KMS-11 (cell line): ENCODE measurements at regions not wholly inside any gene's neighbourhood (a gene's known extent, or its start where the extent isn't known, plus 50 kb on each side); places are given as distances from the start of the nearest gene placed in this dataset.

ENCODE experiments used
- H2AFZ ChIP-seq: fragments of 200-600 bp; sonication (generic); 2 replicates; pipeline ENCODE4 v1.6.1; 2016; ENCODE audit warnings: antibody characterized with exemption, mixed run types, low read depth
- H3K27ac ChIP-seq: fragments of 200-600 bp; sonication (generic); 2 replicates; pipeline ENCODE4 v1.6.1; 2016; ENCODE audit warnings: mild to moderate bottlenecking, mixed run types
- H3K27me3 ChIP-seq: fragments of 200-600 bp; sonication (generic); 2 replicates; pipeline ENCODE4 v1.6.1; 2017; ENCODE audit warnings: mild to moderate bottlenecking, low read depth, mixed run types, moderate library complexity; ENCODE audit not compliant: insufficient read depth
- H3K36me3 ChIP-seq: fragments of 200-600 bp; sonication (generic); 2 replicates; pipeline ENCODE4 v1.6.1; 2017; ENCODE audit warnings: mild to moderate bottlenecking, mixed run types; ENCODE audit not compliant: insufficient read depth
- H3K4me1 ChIP-seq: fragments of 200-600 bp; sonication (generic); 2 replicates; pipeline ENCODE4 v1.6.1; 2016; ENCODE audit warnings: mild to moderate bottlenecking, low read depth, mixed run types; ENCODE audit not compliant: poor library complexity, severe bottlenecking
- H3K4me2 ChIP-seq: fragments of 200-600 bp; sonication (generic); 2 replicates; pipeline ENCODE4 v1.7.0; 2016; ENCODE audit warnings: mild to moderate bottlenecking, mixed run types
- H3K4me3 ChIP-seq: fragments of 200-600 bp; sonication (generic); IDR thresholded peaks from 2 replicates; pipeline ENCODE4 v1.6.1; 2017; ENCODE audit warnings: low read depth, low read length, mixed read lengths; ENCODE audit not compliant: insufficient read depth
- H3K79me2 ChIP-seq: fragments of 200-600 bp; sonication (generic); 2 replicates; pipeline ENCODE4 v1.6.1; 2016; ENCODE audit warnings: low read depth, mixed run types; ENCODE audit not compliant: insufficient read depth
- H3K9ac ChIP-seq: fragments of 200-600 bp; sonication (generic); 2 replicates; pipeline ENCODE4 v1.6.1; 2016; ENCODE audit warnings: mild to moderate bottlenecking, mixed run types
- H4K20me1 ChIP-seq: fragments of 200-600 bp; sonication (generic); 2 replicates; pipeline ENCODE4 v1.6.1; 2016; ENCODE audit warnings: mild to moderate bottlenecking, mixed run types; ENCODE audit not compliant: insufficient read depth
- TF ChIP-seq, protein P1 (sequence below): fragments of 200-600 bp; sonication (generic); conservative IDR thresholded peaks from 2 replicates; pipeline ENCODE4 v1.6.1; 2017; ENCODE audit warnings: low read depth, mild to moderate bottlenecking, antibody characterized with exemption, low read length, moderate library complexity, mixed read lengths

DNA sequence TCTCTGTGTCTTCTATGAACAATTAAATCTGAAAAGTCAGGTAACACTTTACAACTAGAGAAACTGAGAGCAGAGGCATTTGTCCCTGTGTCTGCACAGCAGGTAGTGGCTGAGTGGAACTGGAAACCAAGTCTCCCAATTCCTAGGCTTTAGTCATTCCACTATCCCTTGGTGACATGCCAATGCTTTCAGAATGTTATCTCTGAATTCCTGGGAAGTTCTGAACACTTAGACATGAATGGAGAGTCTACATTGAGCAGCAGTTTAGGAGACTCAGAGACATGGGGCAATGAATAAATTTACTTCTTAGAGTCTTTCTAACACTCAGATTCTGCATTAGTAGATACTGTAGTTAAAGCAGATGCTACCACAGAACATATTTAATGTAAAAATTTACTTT, 94.8 kb upstream of the APC start:
- Histone ChIP-seq H3K4me1 (no peaks in the 10 kb centered on the region), H3K4me3 (no peak overlapping the region), H3K27ac (no peak overlapping the region), H3K79me2 (no peaks in the 10 kb centered on the region), H3K9ac (no peak overlapping the region), H3K4me2 (no peak overlapping the region), H3K36me3 (no peaks in the 10 kb centered on the region), H2AFZ (no peak overlapping the region), H4K20me1 (no peaks in the 10 kb centered on the region), H3K27me3 (no peaks in the 10 kb centered on the region)
- TF ChIP-seq, protein P1, sequence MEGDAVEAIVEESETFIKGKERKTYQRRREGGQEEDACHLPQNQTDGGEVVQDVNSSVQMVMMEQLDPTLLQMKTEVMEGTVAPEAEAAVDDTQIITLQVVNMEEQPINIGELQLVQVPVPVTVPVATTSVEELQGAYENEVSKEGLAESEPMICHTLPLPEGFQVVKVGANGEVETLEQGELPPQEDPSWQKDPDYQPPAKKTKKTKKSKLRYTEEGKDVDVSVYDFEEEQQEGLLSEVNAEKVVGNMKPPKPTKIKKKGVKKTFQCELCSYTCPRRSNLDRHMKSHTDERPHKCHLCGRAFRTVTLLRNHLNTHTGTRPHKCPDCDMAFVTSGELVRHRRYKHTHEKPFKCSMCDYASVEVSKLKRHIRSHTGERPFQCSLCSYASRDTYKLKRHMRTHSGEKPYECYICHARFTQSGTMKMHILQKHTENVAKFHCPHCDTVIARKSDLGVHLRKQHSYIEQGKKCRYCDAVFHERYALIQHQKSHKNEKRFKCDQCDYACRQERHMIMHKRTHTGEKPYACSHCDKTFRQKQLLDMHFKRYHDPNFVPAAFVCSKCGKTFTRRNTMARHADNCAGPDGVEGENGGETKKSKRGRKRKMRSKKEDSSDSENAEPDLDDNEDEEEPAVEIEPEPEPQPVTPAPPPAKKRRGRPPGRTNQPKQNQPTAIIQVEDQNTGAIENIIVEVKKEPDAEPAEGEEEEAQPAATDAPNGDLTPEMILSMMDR: no peak

DNA sequence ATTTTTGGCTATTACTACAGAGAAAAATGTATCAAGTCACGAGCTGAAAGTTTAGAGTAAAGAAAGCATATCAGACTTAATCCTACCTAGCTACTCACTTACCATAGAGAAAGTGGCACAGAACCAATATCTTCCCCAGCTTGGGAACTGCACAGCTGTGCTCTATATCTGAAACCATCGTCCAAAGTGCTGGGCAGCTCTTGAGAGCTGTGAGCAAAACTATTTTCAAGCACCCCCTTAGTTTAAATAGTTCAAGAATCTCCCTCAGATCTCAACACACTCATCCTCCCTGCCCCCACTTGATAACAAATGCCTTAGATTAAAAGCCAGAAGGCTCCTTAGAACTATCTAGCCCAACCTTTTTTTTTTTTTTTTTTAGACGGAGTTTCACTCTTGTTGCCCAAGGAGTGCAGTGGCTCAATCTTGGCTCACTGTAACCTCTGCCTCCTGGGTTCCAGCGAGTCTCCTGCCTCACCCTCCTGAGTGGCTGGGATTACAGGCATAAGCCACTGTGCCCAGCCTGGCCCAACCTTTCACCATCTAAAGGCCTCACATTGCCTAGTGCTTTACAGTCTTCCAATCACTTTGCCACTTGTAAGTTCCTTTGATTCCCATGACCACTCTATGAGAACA, 94.2 kb upstream of the APC start:
- Histone ChIP-seq H3K27me3 (no peaks in the 10 kb centered on the region), H3K9ac (no peak overlapping the region), H2AFZ (no peak overlapping the region), H3K4me3 (no peak overlapping the region), H3K4me1 (no peaks in the 10 kb centered on the region), H4K20me1 (no peaks in the 10 kb centered on the region), H3K4me2 (no peak overlapping the region), H3K27ac (no peak overlapping the region), H3K79me2 (no peaks in the 10 kb centered on the region), H3K36me3 (no peaks in the 10 kb centered on the region)
- TF ChIP-seq, protein P1: no peak

DNA sequence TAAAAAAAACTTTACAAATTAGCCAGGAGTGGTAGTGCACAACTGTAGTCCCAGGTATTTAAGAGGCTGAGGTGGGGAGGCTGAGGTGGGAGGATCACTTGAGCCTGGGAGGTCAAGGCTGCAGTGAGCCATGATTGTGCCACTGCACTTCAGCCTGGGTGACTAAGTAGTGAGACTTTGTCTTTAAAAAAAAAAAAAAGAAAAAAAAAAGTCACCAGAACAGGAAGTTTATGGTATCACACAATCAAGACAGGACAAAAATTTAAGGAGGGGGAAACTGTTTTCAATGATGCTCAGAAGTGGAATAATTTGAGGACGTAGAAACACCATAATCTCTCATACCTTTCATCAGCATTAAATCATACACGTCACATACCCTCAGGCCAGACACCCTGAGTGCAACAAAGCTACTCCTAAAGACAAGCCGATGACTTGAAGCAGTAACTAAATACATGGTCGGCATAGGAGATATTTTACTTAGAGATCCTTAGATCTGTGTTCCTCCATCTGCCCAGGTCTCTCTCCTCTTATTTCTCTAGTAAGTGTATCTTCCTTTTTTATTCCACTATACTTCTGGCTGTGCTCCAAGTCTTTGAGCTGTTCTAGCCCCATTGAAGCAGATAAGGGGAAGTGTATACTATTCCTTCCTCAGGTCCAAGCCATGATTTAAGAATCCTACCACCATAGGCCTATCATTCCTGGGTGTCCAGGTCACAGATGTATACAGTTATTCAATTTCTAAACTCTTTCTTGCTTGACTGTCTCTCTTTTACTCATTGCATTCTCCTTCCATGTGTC, 91.3 kb upstream of the APC start:
- Histone ChIP-seq H3K27me3 (no peaks in the 10 kb centered on the region), H3K27ac (no peak overlapping the region), H3K79me2 (no peaks in the 10 kb centered on the region), H3K4me2 (no peak overlapping the region), H2AFZ (no peak overlapping the region), H3K36me3 (no peaks in the 10 kb centered on the region), H3K9ac (no peak overlapping the region), H3K4me1 (no peaks in the 10 kb centered on the region), H3K4me3 (no peak overlapping the region), H4K20me1 (no peaks in the 10 kb centered on the region)
- TF ChIP-seq, protein P1: no peak

DNA sequence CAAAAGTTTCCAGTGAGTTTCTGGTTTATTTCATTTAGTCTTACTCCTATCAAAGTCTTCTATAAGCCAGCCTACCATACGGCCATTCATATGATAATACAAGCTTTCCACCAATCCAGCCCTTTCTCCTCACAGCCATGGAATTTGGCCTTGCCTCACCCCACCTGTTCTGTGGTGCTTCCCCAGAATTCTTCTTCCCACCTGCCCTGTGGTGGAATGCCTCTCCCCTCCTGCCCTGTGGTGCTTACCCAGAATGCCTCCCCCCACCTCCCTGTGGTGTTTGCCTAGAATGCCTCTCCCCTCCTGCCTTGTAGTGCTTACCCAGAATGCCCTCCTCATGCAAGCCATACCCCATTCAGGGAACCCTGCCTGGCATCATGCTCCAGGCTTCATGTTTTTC, 90.3 kb upstream of the APC start:
- TF ChIP-seq, protein P1: no peak
- Histone ChIP-seq H3K36me3 (no peaks in the 10 kb centered on the region), H3K4me1 (no peaks in the 10 kb centered on the region)

More for the DNA sequence above, 90.3 kb upstream of the APC start:
- Histone ChIP-seq H3K9ac (no peak overlapping the region), H3K27ac (no peak overlapping the region), H3K27me3 (no peaks in the 10 kb centered on the region), H3K4me2 (no peak overlapping the region), H3K79me2 (no peaks in the 10 kb centered on the region), H4K20me1 (no peaks in the 10 kb centered on the region), H2AFZ (no peak overlapping the region), H3K4me3 (no peak overlapping the region)
